AG10803 (cell line): ENCODE measurements at regions not wholly inside any gene's neighbourhood (a gene's known extent, or its start where the extent isn't known, plus 50 kb on each side); places are given as distances from the start of the nearest gene placed in this dataset.
"Not testable (repeated sequence)": the region's sequence is repeated elsewhere in the genome, so short reads cannot be mapped to it uniquely, and the experiment has no call there.

ENCODE experiments used
- DNase-seq: peaks from one replicate; pipeline ENCODE4 v3.0.0; 2010; ENCODE audit warnings: low read depth
- H3K4me3 ChIP-seq: 2 replicates; pipeline ENCODE4 v1.5.1; 2011; ENCODE audit warnings: mild to moderate bottlenecking, low read length, control low read depth
- CTCF ChIP-seq: conservative IDR thresholded peaks from 2 replicates; pipeline ENCODE4 v1.5.1; 2011; ENCODE audit warnings: mild to moderate bottlenecking, low read length, control low read depth, inconsistent platforms

GRCh38 chr11:91489989-91490388, 734.6 kb upstream of the FAT3 start:
- no peak for TF ChIP-seq CTCF
- DNase-seq, result no peak
- no peak overlapping the region for H3K4me3 ChIP-seq

DNA sequence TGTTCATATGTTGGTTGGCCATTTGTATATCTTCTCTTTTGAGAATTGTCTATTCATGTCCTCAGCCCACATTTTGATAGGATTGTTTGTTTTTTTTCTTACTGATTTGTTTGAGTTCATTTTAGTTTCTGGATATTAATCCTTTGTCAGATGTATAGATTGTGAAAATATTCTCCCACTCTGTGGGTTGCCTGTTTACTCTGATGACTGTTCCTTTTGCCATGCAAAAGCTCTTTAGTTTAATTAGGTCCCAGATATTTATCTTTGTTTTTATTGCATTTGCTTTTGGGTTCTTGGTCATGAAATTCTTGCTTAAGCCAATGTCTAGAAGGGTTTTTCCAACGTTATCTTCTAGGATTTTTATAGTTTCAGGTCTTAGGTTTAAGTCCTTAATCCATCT, 740.7 kb upstream of the FAT3 start:
- not testable (repeated sequence) for DNase-seq, H3K4me3 ChIP-seq

DNA sequence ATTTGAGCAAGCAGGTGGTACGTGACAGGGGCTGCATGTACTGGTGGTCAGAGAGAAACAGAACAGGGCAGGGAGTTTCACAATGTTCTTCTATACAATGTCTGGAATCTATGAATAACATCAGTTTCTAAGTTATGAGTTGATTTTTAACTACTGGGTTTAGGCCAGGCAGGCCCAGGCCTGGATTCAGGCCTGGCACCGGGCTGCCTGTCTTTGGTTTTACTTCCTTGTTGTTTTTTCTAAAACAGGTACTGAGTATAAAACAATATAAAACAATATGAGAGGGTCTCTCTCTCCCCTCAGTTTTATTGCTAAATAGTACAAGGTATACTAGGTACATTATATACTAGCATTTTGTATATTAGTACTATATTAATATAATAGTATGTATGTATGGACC, 742.7 kb upstream of the FAT3 start:
- not testable (repeated sequence) for DNase-seq, H3K4me3 ChIP-seq

- DNase-seq, result no peak
- no peak for TF ChIP-seq CTCF
These were observed 754.0 kb upstream of the FAT3 start for GRCh38 chr11:91470656-91471055.

GRCh38 chr11:91459840-91460239, 764.8 kb upstream of the FAT3 start:
- no peak for TF ChIP-seq CTCF
- H3K4me3 ChIP-seq, result no peak overlapping the region
- no peak for DNase-seq

More at GRCh38 chr11:91470656-91471055, 754.0 kb upstream of the FAT3 start:
- H3K4me3 ChIP-seq, result no peak overlapping the region

DNA sequence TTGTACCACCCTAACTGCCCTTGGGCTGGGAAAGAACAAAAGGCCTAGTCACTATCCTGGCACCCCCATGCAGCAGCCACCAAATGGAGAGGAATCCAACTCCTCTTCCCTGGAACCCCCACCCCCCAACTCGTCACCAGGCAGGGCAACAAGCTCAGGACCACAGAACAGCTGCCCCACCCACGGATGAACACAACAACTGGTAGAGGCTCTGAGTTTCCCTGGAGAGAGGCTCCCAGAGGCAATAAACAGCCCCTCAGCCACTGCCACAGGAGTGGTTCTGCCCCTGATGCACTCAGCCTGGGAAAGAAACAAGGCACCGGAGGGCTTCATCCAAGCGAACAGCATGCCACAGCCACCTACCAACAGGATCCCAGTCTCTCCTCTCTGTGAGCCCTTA, 778.4 kb upstream of the FAT3 start:
- no peak overlapping the region for H3K4me3 ChIP-seq
- DNase-seq, result no peak
- TF ChIP-seq CTCF, result no peak

GRCh38 chr11:91435694-91436395, 788.8 kb upstream of the FAT3 start:
- DNase-seq, result no peak
- TF ChIP-seq CTCF, result no peak
- H3K4me3 ChIP-seq, result no peak overlapping the region

- no peak for DNase-seq
- H3K4me3 ChIP-seq, result no peak overlapping the region
- TF ChIP-seq CTCF, result no peak
These were observed 791.2 kb upstream of the FAT3 start for GRCh38 chr11:91433284-91434010.
